ENCODE measurements at regions not wholly inside any gene's neighbourhood (a gene's known extent, or its start where the extent isn't known, plus 50 kb on each side); places are given as distances from the start of the nearest gene placed in this dataset.

DNA sequence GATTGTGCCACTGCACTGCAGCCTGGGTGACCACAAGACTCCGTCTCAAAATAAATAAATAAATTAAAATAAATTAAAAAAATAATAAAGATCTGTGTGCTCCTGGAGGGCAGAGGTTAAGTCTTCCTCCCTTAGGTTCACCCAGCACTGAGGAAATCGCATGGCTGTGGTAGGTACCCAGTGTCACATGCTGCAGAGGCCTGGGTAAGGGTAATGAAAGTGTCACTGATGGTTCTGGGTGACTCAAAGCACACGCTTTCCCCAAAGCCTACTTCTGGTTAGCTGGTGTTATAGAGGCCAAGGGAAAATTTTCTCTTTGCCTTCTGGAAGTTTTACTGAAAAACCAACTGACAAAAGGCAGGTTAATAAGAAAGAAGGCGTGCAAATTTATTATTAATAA is 88.8 kb upstream of the ITGB1 start:
- no peaks in the 10 kb centered on the region for H3K36me3 ChIP-seq (ENCODE audit: low read length)
- H3K9me2 ChIP-seq (replicated peaks; ENCODE audit: insufficient read depth, low read length): no peaks in the 10 kb centered on the region
- no peaks in the 10 kb centered on the region for H3K79me2 ChIP-seq (ENCODE audit: insufficient read depth, low read length)
- no peaks in the 10 kb centered on the region for H4K20me1 ChIP-seq (ENCODE audit: low read depth, low read length)
- no peak overlapping the region for H2AFZ ChIP-seq (ENCODE audit: low read depth, low read length, severe bottlenecking)
- H3K27me3 ChIP-seq (ENCODE audit: low read length): no peaks in the 10 kb centered on the region
- TF ChIP-seq EZH2phosphoT487 (conservative IDR thresholded peaks at IDR 0.05; ENCODE audit: low read length): no peak
- TF ChIP-seq, protein P1, sequence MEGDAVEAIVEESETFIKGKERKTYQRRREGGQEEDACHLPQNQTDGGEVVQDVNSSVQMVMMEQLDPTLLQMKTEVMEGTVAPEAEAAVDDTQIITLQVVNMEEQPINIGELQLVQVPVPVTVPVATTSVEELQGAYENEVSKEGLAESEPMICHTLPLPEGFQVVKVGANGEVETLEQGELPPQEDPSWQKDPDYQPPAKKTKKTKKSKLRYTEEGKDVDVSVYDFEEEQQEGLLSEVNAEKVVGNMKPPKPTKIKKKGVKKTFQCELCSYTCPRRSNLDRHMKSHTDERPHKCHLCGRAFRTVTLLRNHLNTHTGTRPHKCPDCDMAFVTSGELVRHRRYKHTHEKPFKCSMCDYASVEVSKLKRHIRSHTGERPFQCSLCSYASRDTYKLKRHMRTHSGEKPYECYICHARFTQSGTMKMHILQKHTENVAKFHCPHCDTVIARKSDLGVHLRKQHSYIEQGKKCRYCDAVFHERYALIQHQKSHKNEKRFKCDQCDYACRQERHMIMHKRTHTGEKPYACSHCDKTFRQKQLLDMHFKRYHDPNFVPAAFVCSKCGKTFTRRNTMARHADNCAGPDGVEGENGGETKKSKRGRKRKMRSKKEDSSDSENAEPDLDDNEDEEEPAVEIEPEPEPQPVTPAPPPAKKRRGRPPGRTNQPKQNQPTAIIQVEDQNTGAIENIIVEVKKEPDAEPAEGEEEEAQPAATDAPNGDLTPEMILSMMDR (IDR thresholded peaks at IDR 0.05; ENCODE audit: insufficient read depth, low read length, poor library complexity, severe bottlenecking): no peak
- H3K9ac ChIP-seq (ENCODE audit: low read length): no peak overlapping the region
- no peak overlapping the region for H3K4me2 ChIP-seq (ENCODE audit: low read depth, low read length, poor library complexity, severe bottlenecking)
- H3K9me3 ChIP-seq (ENCODE audit: insufficient read depth, low read length): no peaks in the 10 kb centered on the region
- no peaks in the 10 kb centered on the region for H3F3A ChIP-seq (ENCODE audit: insufficient read depth)
- no peak overlapping the region for H3K27ac ChIP-seq (ENCODE audit: low read depth, low read length)
- no peak overlapping the region for H3K4me3 ChIP-seq (ENCODE audit: insufficient read depth, low read length, poor library complexity, severe bottlenecking)

DNA sequence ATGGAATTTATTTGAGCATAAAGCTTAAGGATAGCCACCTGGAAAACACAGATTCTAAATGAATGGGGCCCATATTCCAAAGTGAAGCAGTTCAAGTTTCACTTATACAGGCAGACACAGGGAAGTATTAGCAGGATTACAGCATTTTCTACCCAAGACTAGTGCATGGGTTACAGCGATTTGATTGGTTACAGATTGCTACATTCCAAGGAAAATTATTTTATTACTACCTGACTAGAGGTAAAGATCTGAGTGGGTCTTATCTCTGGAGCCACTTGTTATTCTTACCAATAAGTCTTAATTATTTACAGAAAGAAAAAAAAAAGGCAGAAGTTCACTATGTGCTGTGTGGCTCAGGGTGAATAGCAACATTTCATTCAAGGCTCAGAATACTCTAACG is 87.4 kb upstream of the ITGB1 start:
- Histone ChIP-seq H3K4me2 (ENCODE audit: low read depth, low read length, poor library complexity, severe bottlenecking) (no peak overlapping the region), H2AFZ (ENCODE audit: low read depth, low read length, severe bottlenecking) (no peak overlapping the region), H3K79me2 (ENCODE audit: insufficient read depth, low read length) (no peaks in the 10 kb centered on the region), H3K36me3 (ENCODE audit: low read length) (no peaks in the 10 kb centered on the region), H3K27ac (ENCODE audit: low read depth, low read length) (no peak overlapping the region), H4K20me1 (ENCODE audit: low read depth, low read length) (no peaks in the 10 kb centered on the region), H3K27me3 (ENCODE audit: low read length) (no peaks in the 10 kb centered on the region), H3F3A (ENCODE audit: insufficient read depth) (no peaks in the 10 kb centered on the region), H3K9me2 (replicated peaks; ENCODE audit: insufficient read depth, low read length) (no peaks in the 10 kb centered on the region), H3K4me3 (ENCODE audit: insufficient read depth, low read length, poor library complexity, severe bottlenecking) (no peak overlapping the region), H3K9me3 (ENCODE audit: insufficient read depth, low read length) (no peaks in the 10 kb centered on the region), H3K9ac (ENCODE audit: low read length) (no peak overlapping the region)
- TF ChIP-seq, protein P1 (IDR thresholded peaks at IDR 0.05; ENCODE audit: insufficient read depth, low read length, poor library complexity, severe bottlenecking): no peak
- TF ChIP-seq EZH2phosphoT487 (conservative IDR thresholded peaks at IDR 0.05; ENCODE audit: low read length): no peak

DNA sequence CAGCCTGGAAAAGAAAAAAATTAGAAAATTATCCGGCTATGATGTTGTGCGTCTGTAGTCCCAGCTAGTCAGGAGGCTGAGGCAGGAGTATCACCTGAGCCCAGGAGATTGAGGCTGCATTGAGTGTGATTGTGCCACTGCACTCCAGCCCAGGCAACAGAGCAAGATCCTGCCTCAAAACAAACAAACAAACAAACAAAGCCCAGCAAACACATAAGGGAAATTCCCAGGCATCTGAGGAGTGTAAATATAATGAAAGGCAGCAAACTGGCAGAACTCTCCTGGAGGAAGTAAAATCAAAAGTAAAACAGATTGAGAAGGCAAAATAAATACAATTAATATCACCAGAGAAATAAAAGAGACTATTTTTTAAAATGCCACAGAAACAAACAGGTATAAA is 84.5 kb upstream of the ITGB1 start:
- H3K79me2 ChIP-seq (ENCODE audit: insufficient read depth, low read length): no peaks in the 10 kb centered on the region
- no peaks in the 10 kb centered on the region for H3K9me2 ChIP-seq (replicated peaks; ENCODE audit: insufficient read depth, low read length)
- H3K36me3 ChIP-seq (ENCODE audit: low read length): no peaks in the 10 kb centered on the region
- no peak overlapping the region for H3K4me3 ChIP-seq (ENCODE audit: insufficient read depth, low read length, poor library complexity, severe bottlenecking)
- H3K9me3 ChIP-seq (ENCODE audit: insufficient read depth, low read length): no peaks in the 10 kb centered on the region
- no peak overlapping the region for H3K9ac ChIP-seq (ENCODE audit: low read length)
- H3K27me3 ChIP-seq (ENCODE audit: low read length): no peaks in the 10 kb centered on the region
- TF ChIP-seq, protein P1 (IDR thresholded peaks at IDR 0.05; ENCODE audit: insufficient read depth, low read length, poor library complexity, severe bottlenecking): no peak
- no peak for TF ChIP-seq EZH2phosphoT487 (conservative IDR thresholded peaks at IDR 0.05; ENCODE audit: low read length)
- no peaks in the 10 kb centered on the region for H4K20me1 ChIP-seq (ENCODE audit: low read depth, low read length)
- no peaks in the 10 kb centered on the region for H3F3A ChIP-seq (ENCODE audit: insufficient read depth)
- no peak overlapping the region for H3K27ac ChIP-seq (ENCODE audit: low read depth, low read length)
- H2AFZ ChIP-seq (ENCODE audit: low read depth, low read length, severe bottlenecking): no peak overlapping the region
- H3K4me2 ChIP-seq (ENCODE audit: low read depth, low read length, poor library complexity, severe bottlenecking): no peak overlapping the region

All from SU-DHL-6 (cell line).